ENCODE measurements at regions not wholly inside any gene's neighbourhood (a gene's known extent, or its start where the extent isn't known, plus 50 kb on each side); places are given as distances from the start of the nearest gene placed in this dataset.

DNA sequence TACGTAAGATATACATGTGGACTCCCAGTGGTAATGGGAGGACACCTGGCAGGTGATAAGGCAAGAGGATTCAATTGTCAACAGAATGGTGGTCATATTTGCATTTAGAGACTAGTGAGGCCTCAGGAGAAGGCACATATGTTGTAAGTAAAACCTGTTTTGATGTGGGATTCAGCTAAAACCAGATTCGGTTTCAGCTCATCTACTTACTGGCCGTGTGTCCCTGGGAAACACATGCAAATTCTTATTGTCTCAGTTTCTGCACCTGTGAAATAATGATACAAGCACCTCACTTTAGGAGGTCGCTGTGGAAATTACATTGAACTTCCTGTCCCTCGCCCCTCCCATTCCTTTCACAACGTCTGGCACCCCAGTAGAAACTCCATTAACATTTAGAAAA is 78.9 kb upstream of the FIBIN start (continued):
- no peak for TF ChIP-seq ZNF217 (IDR thresholded peaks at IDR 0.05)
- TF ChIP-seq, protein P1, sequence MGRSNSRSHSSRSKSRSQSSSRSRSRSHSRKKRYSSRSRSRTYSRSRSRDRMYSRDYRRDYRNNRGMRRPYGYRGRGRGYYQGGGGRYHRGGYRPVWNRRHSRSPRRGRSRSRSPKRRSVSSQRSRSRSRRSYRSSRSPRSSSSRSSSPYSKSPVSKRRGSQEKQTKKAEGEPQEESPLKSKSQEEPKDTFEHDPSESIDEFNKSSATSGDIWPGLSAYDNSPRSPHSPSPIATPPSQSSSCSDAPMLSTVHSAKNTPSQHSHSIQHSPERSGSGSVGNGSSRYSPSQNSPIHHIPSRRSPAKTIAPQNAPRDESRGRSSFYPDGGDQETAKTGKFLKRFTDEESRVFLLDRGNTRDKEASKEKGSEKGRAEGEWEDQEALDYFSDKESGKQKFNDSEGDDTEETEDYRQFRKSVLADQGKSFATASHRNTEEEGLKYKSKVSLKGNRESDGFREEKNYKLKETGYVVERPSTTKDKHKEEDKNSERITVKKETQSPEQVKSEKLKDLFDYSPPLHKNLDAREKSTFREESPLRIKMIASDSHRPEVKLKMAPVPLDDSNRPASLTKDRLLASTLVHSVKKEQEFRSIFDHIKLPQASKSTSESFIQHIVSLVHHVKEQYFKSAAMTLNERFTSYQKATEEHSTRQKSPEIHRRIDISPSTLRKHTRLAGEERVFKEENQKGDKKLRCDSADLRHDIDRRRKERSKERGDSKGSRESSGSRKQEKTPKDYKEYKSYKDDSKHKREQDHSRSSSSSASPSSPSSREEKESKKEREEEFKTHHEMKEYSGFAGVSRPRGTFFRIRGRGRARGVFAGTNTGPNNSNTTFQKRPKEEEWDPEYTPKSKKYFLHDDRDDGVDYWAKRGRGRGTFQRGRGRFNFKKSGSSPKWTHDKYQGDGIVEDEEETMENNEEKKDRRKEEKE (IDR thresholded peaks at IDR 0.05) = no peak

DNA sequence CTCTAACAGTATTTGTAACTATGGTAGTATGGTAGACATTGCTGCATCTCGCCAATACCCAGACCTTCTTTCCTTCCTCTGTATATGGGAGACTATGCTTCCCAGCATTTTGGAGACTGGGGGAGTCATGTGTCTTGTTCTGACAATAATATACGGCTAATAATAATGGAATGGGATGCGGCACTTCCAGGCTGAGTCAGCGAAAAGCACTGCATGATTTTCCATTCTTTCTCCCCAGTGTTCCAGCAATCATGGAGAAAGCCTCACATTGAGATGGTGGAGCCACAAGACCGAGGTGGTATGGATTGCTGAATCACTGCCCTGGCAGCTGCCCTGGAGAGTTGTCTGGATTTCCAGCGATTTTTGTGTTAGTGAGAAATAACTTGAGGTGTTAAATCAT is 77.1 kb upstream of the FIBIN start:
- BruUV-seq (replicated peaks) = no TSS peak
- POLR2A ChIA-PET = no interaction called here

More for the DNA sequence above, 77.1 kb upstream of the FIBIN start:
- in situ Hi-C loops (cut with MboI) = no loop called here
- Histone ChIP-seq H3K9me3 (replicated peaks; ENCODE audit: control insufficient read depth, insufficient read depth, low read length) (no peaks in the 10 kb centered on the region; the same call in 2 of the 3 replicates), H3K9ac (ENCODE audit: control insufficient read depth, insufficient read depth, low read length) (no peak overlapping the region), H3K36me3 (ENCODE audit: control insufficient read depth in 2 of 2, insufficient read depth in 2 of 2, low read length in 1 of 2) (no peaks in the 10 kb centered on the region), H3K4me2 (ENCODE audit: control insufficient read depth, insufficient read depth) (no peak overlapping the region), H3K79me2 (ENCODE audit: control insufficient read depth, insufficient read depth, low read length) (no peaks in the 10 kb centered on the region), H3K4me1 (ENCODE audit: control insufficient read depth, insufficient read depth, low read length) (no peaks in the 10 kb centered on the region), H4K20me1 (ENCODE audit: control insufficient read depth, insufficient read depth) (no peaks in the 10 kb centered on the region), H3K4me3 (no peak overlapping the region), H3K27me3 (replicated peaks in 1 of 2; ENCODE audit: control insufficient read depth in 2 of 2, insufficient read depth in 2 of 2, low read length in 1 of 2) (no peaks in the 10 kb centered on the region), H2AFZ (ENCODE audit: control insufficient read depth, low read depth, low read length) (no peak overlapping the region), H3K27ac (ENCODE audit: control insufficient read depth, insufficient read depth) (no peak overlapping the region)
- ATAC-seq = no peak
- intact Hi-C loops (cut with micrococcal nuclease; ENCODE audit: unreplicated experiment) = no loop called here
- FAIRE-seq = no peak
- RAD21 ChIA-PET (ENCODE audit: unreplicated experiment) = no interaction called here
- CTCF ChIA-PET = no interaction called here
- SMC1A ChIA-PET (ENCODE audit: uncharacterized antibody, unreplicated experiment) = no interaction called here
- 30% methylated on average over 6 of the region's 6 CpGs for WGBS (ENCODE audit: insufficient coverage, insufficient replicate concordance, low lambda C conversion rate, missing lambda C conversion rate)
- no peak for DNase-seq (ENCODE audit: low read depth, low spot score)
- TF ChIP-seq SREBF2 (IDR thresholded peaks at IDR 0.05; ENCODE audit: low read length) (no peak), FOXK2 (IDR thresholded peaks at IDR 0.05) (no peak), HCFC1 (IDR thresholded peaks at IDR 0.05; ENCODE audit: low read length) (no peak)
- TF ChIP-seq, protein P2, sequence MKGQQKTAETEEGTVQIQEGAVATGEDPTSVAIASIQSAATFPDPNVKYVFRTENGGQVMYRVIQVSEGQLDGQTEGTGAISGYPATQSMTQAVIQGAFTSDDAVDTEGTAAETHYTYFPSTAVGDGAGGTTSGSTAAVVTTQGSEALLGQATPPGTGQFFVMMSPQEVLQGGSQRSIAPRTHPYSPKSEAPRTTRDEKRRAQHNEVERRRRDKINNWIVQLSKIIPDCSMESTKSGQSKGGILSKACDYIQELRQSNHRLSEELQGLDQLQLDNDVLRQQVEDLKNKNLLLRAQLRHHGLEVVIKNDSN (IDR thresholded peaks at IDR 0.05; ENCODE audit: borderline replicate concordance, extremely low read length, insufficient read depth, low read depth, low read length) = no peak

All from GM12878 (cell line).